ENCODE measurements at regions not wholly inside any gene's neighbourhood (a gene's known extent, or its start where the extent isn't known, plus 50 kb on each side); places are given as distances from the start of the nearest gene placed in this dataset.
"Not testable (repeated sequence)": the region's sequence is repeated elsewhere in the genome, so short reads cannot be mapped to it uniquely, and the experiment has no call there.

- not testable (repeated sequence) for DNase-seq (ENCODE audit: low read depth in 2 of 2, low spot score in 1 of 2)
Measured at GRCh38 chr16:85533593-85533992, 79.5 kb upstream of the GSE1 start.

GRCh38 chr16:85534536-85535351 lies 78.4 kb upstream of the GSE1 start:
- no peak for DNase-seq (ENCODE audit: low read depth in 2 of 2, low spot score in 1 of 2)

- DNase-seq (ENCODE audit: low read depth in 2 of 2, low spot score in 1 of 2) = no peak
Measured at GRCh38 chr16:85535352-85536072, 77.6 kb upstream of the GSE1 start.

- DNase-seq (ENCODE audit: low read depth in 2 of 2, low spot score in 1 of 2) = no peak
Measured at GRCh38 chr16:85536073-85536410, 77.1 kb upstream of the GSE1 start.

- DNase-seq (ENCODE audit: low read depth in 2 of 2, low spot score in 1 of 2) = no peak
Measured at GRCh38 chr16:85536411-85537330, 76.5 kb upstream of the GSE1 start.

GRCh38 chr16:85537331-85537788 lies 75.8 kb upstream of the GSE1 start:
- DNase-seq (ENCODE audit: low read depth in 2 of 2, low spot score in 1 of 2) = no peak

GRCh38 chr16:85537795-85538401 lies 75.2 kb upstream of the GSE1 start:
- DNase-seq (ENCODE audit: low read depth in 2 of 2, low spot score in 1 of 2) = no peak

- DNase-seq (ENCODE audit: low read depth in 2 of 2, low spot score in 1 of 2) = no peak
Measured at GRCh38 chr16:85539084-85539483, 74.0 kb upstream of the GSE1 start.

GRCh38 chr16:85539629-85540291 lies 73.4 kb upstream of the GSE1 start:
- no peak for DNase-seq (ENCODE audit: low read depth in 2 of 2, low spot score in 1 of 2)

GRCh38 chr16:85541181-85541580 lies 71.9 kb upstream of the GSE1 start:
- no peak for DNase-seq (ENCODE audit: low read depth in 2 of 2, low spot score in 1 of 2)

GRCh38 chr16:85541619-85541979 lies 71.5 kb upstream of the GSE1 start:
- DNase-seq (ENCODE audit: low read depth in 2 of 2, low spot score in 1 of 2) = no peak

- DNase-seq (ENCODE audit: low read depth in 2 of 2, low spot score in 1 of 2) = no peak
Measured at GRCh38 chr16:85541980-85542900, 70.9 kb upstream of the GSE1 start.

GRCh38 chr16:85543536-85543935 lies 69.6 kb upstream of the GSE1 start:
- DNase-seq (ENCODE audit: low read depth in 2 of 2, low spot score in 1 of 2) = no peak

- no peak for DNase-seq (ENCODE audit: low read depth in 2 of 2, low spot score in 1 of 2)
Measured at GRCh38 chr16:85544016-85544415, 69.1 kb upstream of the GSE1 start.

GRCh38 chr16:85544668-85545067 lies 68.5 kb upstream of the GSE1 start:
- no peak for DNase-seq (ENCODE audit: low read depth in 2 of 2, low spot score in 1 of 2)

GRCh38 chr16:85545227-85545818 lies 67.8 kb upstream of the GSE1 start:
- no peak for DNase-seq (ENCODE audit: low read depth in 2 of 2, low spot score in 1 of 2)

GRCh38 chr16:85546585-85547447 lies 66.3 kb upstream of the GSE1 start:
- no peak for DNase-seq (ENCODE audit: low read depth in 2 of 2, low spot score in 1 of 2)

GRCh38 chr16:85548375-85548774 lies 64.7 kb upstream of the GSE1 start:
- DNase-seq (ENCODE audit: low read depth in 2 of 2, low spot score in 1 of 2) = no peak
